Thyroid gland (tissue), 4 donors: ENCODE measurements at regions not wholly inside any gene's neighbourhood (a gene's known extent, or its start where the extent isn't known, plus 50 kb on each side); places are given as distances from the start of the nearest gene placed in this dataset.

ENCODE experiments used
- POLR2A ChIP-seq, 2 donors: fragments of 450-650 bp; IDR thresholded peaks; one replicate each; pipeline ENCODE4 v1.6.1; 2017; ENCODE audit warnings: antibody characterized with exemption in 2 of 2, mild to moderate bottlenecking in 2 of 2, moderate library complexity in 1 of 2
- TF ChIP-seq, protein P1 (sequence below), 6 experiments: fragments of 200-600 bp in 3 of 6; fragments of 450-650 bp in 3 of 6; sonication (generic) in 3 of 6; IDR thresholded peaks; one replicate each; pipeline ENCODE4 v1.5.1; 2016 to 2019; ENCODE audit warnings: antibody characterized with exemption in 6 of 6, mild to moderate bottlenecking in 2 of 6, inconsistent platforms in 1 of 6, moderate library complexity in 1 of 6

GRCh38 chr4:108256538-108256937 is 87.8 kb upstream of the LEF1 start:
- TF ChIP-seq, protein P1, sequence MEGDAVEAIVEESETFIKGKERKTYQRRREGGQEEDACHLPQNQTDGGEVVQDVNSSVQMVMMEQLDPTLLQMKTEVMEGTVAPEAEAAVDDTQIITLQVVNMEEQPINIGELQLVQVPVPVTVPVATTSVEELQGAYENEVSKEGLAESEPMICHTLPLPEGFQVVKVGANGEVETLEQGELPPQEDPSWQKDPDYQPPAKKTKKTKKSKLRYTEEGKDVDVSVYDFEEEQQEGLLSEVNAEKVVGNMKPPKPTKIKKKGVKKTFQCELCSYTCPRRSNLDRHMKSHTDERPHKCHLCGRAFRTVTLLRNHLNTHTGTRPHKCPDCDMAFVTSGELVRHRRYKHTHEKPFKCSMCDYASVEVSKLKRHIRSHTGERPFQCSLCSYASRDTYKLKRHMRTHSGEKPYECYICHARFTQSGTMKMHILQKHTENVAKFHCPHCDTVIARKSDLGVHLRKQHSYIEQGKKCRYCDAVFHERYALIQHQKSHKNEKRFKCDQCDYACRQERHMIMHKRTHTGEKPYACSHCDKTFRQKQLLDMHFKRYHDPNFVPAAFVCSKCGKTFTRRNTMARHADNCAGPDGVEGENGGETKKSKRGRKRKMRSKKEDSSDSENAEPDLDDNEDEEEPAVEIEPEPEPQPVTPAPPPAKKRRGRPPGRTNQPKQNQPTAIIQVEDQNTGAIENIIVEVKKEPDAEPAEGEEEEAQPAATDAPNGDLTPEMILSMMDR (IDR thresholded peaks at IDR 0.05) = no peak
- no peak for TF ChIP-seq POLR2A (IDR thresholded peaks at IDR 0.05)
